Activated gamma-delta T cell treated with Interleukin-2 at 50 U/mL for 16 hours (primary cell): ENCODE measurements at regions not wholly inside any gene's neighbourhood (a gene's known extent, or its start where the extent isn't known, plus 50 kb on each side); places are given as distances from the start of the nearest gene placed in this dataset.
"Not testable (repeated sequence)": the region's sequence is repeated elsewhere in the genome, so short reads cannot be mapped to it uniquely, and the experiment has no call there.

ENCODE experiments used
- DNase-seq: peaks from one replicate; pipeline ENCODE4 v3.0.0-alpha.2; 2020

DNA sequence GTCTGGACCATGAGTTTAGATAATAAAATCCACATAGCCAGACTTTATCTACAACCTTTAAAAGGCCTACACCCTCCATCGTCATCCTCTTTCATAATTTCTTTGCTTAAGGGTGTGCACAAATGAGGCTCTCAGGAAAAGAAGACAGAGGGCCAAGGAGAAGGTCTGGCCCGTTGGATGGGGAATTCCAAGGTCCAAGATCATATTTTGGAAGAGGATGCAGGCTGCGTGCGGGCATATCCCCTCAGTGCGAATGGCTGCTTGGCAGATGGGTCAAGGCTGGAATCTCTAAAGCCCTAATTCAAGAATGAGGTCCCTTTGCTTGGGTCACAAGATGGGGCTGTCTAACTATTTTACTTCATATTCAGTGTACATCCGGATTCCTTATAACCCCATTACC lies 782.2 kb upstream of the NCAM2 start:
- no peak for DNase-seq

DNA sequence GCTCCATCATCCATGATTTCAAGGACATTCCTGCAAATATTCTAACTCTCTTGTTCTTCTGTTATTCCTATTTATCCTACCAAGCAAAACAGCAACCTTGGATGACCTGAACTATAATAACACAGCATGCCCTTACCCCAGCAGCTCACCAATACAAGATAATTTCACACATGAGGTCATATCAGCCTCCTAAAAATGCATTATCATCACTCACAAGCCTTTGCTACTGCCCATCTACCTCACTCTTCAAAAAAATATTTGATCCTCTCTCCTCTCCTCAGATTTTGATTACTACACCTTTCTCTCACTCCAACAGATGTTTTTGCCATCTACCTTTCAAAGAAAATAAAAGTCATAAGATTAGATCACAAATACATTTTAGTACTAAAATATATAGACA lies 777.6 kb upstream of the NCAM2 start:
- no peak for DNase-seq

DNA sequence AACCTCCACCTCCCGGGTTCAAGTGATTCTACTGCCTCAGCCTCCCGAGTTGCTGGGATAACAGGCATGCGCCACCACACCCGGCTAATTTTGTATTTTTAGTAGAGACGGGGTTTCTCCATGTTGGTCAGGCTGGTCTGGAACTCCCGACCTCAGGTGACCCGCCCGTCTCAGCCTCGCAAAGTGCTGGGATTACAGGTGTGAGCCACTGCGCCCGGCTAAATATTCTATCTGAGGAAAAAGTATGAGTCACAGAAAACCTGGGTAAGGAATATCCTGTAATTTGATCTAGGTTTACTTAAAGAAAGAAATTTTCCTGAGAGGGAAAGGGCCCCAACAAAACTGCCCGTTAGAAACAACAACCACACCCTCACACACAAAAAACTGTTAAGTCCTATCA lies 776.2 kb upstream of the NCAM2 start:
- not testable (repeated sequence) for DNase-seq

DNA sequence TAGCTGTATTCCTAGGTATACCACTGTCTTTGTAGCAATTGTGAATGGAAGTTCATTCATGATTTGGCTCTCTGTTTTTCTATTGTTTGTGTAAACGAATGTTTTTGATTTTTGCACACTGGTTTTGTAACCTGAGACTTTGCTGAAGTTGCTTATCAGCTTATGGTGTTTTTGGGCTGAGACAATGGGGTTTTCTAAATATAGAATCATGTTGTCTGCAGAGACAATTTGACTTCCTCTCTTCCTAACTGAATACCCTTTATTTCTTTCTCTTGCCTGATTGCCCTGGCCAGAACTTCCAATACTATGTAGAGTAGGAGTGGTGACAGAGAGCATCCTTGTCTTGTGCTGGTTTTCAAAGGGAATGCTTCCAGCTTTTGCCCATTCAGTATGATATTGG lies 761.6 kb upstream of the NCAM2 start:
- DNase-seq = not testable (repeated sequence)

DNA sequence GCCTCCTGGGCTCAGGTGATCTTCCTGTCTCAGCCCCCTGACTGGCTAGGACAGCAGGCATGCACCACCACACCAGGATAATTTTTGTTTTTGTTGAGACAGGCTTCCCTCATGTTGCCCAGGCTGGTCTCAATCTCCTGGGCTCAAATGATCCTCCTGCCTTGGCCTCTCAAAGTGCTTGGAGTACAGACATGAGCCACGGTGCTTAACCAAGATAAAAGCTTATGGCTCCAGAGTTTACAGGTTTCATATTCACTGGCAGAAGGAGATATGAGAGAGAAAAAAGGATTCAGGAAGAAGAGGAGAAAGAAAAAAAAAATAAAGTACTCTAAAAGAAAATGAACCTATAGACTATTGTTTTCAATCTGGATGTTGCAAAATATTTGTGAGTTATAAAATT lies 748.8 kb upstream of the NCAM2 start:
- DNase-seq = no peak

DNA sequence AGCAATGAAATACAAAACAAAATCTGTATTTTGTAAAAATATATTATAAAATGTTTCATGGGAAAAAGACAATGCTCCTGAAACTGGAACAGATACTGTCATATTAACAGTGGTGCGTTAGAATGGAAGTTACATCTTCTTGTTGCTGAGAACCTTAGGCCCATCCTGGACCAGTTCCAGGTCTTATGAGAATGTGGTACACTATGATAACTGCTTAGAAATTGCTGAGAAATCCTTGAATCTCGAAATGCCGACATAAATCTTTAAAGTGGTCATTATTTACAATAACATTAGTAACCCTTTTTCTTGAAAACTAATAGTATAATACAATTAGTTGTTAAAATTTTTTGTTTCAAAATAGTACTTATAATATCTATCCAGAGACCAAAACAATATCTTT lies 747.9 kb upstream of the NCAM2 start:
- no peak for DNase-seq

DNA sequence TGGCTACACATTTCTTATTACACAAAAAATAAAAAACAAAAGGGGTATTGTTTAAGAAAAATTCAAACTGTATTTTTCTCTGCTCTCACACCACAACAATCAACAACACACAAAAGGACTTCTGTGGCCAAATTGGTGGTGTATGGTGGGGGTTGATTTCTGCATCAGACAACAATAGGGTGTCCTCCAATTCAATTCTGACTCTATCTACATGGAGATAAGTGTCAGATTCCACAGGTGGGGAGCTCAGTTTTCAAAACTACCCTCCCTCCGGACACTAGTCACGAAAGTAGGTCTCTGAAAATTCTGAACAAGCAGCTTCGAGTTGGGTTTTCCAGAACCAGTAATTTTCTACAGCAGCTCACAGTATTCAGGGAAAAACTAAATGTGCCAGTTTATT lies 744.9 kb upstream of the NCAM2 start:
- DNase-seq = no peak

DNA sequence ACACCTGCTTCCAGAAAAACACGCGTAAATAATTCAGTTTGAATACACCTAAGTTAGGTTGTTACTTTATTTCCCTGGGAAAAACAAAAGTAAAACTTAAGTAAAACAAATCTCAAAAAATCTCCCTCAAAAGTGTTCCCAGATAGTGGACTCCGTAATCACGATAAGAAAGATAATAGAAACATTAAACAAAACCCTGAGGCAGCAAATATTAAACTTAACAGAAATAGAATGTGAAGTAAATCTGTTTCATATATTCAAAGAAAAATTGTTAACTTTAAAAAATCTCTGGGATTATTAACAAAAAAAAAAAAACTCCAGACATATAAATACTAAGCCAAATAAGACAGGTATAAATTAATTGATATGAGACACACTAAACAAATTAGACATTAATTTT lies 743.2 kb upstream of the NCAM2 start:
- no peak for DNase-seq

DNA sequence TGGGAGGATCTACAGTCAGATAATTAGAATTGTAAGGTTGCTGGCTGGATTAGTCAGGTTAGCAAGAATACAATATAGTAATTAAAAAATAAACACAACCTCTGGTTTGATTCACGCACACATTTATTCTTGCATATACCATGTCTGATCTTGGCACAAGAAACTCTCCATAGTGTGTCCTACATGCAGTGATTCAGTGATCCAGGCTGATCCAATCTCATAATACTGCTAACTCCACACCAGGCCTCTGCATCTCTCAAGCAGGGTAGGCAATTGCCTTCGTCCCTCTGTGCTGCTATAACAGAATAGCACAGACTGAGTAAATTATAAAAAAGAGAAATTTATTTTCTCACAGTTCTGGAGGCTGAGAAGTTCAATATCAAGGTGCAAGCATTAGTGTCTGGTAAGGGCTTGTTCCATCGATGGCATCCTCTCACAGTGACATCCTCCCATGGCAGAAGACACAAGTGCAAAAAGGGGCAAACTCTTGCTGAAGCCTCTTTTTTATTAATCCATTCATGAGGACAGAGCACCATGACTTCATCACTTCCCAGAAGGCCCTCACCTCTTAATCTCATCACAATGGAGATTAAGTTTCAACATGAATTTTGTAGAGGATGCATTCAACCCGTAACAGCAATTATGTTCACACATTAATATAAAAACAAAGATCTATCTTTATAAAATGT lies 741.0 kb upstream of the NCAM2 start:
- no peak for DNase-seq

DNA sequence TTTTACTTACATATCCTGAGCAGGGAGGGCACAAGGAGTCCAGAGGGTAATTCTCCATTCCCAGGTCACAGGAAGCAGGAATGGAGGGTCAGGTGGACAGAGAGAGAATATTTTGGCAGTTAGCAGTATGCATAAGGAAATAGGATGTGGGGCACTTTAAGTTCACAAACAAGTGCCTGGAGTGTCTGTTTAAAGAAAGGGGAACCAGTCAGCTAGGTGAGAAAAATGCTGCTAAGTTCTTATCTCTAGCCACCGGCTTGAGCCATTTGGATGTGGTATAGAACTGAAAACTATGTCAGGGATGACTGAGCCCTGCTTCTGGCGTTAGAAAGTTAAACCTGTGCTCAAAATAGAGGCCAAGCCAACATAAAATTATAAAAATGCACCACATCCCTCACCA lies 739.7 kb upstream of the NCAM2 start:
- no peak for DNase-seq

DNA sequence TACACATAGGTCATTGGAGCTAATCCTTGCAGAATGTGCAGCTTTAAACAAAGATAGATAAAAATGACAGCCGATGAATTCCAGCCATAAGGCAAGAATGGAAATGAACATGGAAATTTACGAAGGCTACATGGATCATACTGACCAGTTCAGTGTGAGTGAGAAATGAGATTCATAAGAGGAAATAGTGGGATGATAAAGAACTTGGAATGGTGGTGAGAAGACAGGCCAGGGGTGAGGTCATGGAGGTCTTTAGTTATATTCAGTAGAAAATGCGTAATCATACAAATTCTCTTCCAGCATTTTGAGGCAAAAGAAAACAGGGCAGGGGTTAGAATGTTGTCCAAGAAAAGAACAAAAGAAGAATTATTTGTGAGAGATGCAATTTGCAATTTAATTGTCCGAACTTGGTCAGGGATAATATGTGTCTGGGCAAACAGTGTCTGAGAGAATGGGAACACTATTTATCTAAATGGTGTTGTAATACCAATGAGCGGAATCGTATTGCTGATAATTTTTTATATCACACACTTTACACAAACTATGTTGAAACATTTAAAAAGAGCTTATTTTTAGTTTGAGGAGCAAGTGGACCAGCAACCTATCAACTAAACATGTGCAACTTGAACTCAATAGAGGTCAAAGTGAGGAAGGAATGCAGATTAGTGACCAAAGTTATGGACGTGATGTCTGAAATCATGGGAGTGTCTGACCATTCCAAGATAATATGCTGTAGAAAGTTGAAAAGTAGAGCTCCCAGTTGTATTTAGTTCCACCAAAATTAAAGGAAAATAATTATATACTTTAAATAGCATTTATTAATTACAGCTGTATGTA lies 739.0 kb upstream of the NCAM2 start:
- DNase-seq = no peak

DNA sequence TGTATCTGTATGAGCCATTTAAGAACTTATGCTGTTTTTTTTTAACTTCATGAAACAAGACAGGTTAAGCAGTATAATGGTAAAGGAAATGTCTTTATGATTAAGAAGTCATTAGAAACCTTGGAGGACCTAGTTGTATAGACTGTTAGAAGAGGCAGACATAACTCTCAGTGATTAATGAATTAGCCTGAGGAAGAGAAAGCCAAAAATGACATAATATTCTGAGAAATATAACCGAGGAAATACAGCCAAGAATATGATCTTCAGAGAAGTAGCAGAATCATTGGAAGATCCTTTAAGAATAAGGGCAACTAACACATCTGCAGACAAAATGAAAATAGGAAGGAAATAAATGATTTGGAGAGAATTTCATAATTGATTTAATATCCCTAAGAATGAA lies 738.1 kb upstream of the NCAM2 start:
- no peak for DNase-seq

DNA sequence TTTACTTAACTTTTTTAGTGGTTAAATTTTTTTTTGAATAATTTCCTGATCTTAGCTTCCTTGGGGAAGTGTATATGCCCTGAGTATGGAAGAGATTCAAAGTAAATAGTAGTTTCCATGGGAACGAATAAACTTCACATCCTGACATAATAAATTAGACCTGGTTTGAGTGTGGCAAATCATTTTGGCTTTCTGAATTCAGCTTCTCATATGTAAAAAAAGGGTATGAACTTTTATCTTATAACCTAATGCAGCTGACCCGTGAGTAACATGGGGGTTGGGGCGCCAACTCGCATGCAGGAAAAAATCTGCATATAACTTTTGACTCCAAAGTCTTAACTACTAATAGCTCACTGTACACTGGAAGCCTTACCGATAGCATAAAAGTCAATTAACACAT lies 736.8 kb upstream of the NCAM2 start:
- no peak for DNase-seq

DNA sequence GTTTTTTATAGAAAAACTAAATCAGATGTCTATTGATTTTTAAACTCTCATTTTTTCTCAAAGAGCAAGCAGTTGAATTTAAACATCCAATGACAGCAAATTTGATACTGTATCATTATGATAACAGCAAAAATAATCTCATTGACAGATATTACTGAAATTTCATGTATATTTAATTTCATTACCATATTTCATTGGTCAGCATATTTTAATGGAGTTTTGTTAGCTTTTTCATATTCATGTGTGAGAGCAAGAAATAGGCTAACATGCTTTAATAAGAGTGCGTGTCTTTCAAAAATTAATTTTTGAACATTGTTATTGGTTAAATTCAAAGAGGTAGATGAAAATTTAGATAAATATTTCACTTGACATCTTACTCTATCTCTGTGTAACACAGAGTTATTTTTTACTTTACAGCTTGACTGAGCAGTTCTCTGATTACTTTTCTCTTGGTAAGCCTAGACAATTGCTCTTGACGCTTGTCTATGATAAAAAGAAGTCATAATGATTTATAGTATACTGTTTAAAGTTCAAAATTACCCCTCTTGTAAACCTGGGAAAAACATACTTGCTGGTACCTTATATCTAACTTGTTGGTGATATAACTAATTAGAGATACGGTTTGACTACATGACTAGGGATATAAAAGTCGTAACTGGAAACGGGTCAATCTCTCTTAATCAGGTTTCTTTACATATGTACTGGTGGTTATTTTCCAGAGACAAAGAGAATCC lies 732.3 kb upstream of the NCAM2 start:
- DNase-seq = no peak

DNA sequence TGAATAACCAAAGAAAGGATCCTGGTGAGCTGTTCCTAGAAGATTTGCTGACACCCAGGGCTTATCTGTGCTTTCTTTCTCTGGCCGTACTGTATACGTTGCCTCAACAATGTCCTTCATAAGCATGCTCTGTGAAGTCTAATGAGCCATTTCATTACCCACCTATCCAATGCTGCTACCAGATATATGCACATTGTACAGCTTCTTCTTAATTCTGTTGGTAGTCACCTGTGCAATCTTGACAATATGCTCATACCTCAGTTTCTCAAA lies 731.8 kb upstream of the NCAM2 start:
- DNase-seq = no peak

DNA sequence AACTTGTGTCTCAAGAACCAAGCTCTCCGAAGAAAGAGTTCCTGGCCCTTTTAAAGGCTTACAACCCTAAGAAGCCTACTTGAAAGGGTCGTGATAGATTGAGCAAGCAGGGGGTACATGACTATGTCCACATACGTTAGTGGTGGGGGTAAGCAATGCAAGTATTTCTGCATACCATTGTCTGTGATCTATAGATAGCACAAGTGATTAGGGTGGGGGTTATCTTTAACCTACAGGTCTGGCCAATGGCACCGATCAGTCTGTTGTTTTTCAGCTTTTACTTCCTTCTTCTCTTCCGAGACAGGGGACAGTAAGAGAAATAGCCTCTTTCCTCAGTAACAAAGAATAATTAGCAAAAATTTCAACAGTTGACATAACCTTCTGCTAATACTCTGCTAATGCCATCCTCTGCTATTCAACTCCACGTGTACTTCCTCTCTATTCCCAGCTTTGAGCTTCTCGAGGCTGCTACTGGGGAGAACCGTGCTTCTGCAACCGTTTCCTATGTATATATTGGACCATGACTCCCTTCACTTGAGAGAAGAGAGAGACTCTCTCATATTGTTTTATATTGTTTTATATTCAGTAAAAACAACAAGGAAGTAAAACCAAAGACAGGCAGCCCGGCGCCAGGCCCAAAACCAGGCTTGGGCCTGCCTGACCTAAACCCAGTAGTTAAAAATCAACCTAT lies 727.7 kb upstream of the NCAM2 start:
- no peak for DNase-seq

DNA sequence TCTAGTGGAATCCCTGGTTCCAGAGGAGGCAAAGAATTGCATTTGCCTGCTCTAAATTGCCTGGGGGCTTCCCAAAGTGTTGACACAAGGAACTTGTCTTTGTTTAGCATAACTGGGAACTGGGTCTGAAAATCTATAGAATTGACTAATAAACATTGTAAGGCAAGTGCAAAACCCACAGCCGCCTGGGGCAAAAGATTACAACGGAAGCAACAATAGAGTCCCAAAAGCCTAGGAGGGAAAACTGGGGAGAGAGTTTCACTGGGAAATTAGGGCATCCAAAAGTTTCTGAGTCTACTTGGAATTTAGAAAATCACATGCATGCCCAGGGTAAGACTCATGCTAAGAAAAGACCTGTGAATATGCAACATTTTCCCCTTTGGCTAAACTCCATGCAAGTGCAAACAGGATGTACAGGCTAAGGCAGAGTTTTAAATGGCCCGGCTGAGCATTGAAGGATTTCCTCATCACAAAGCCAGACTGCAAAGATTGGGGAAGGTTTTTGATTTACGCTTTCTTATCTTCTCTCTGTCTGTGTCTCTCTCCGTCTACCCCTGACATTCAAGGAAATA lies 725.3 kb upstream of the NCAM2 start:
- DNase-seq = no peak

DNA sequence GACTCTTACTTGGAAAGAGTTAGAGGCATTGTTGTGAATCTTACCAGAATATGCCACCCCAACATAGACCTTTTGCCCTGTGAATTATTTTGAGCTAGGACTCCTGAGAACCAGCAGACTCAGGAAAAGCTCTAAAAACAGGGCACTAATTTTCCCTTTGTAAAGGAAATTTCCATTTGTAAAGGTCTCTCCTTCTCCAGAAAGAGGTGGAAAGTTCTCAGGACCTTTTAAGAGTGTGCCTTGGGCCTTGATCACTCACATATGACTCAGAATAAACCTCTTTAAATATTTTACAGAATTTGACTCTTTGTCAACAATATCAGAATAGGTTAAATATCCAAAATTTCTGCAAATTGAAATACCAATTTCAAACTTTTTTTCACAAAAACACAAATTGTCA lies 721.8 kb upstream of the NCAM2 start:
- DNase-seq = no peak

DNA sequence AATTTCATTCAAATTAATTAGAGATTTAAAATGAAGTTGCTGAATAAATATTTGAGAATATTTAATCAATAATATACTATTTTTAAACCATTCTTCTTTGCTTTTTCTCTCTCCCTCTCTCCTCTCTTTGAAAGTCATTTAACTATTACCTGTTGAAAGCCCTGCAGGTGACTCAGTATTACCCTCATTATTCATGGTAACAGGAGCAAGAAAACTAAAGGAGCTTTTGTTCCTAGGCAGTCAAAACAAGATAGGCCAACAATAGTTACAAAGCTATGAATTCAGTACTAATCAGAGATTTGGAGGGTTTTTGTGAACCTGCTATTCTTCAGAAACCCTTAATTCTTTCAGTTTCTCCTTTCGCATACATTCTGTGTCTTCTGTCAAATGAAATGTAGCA lies 721.3 kb upstream of the NCAM2 start:
- DNase-seq = no peak

DNA sequence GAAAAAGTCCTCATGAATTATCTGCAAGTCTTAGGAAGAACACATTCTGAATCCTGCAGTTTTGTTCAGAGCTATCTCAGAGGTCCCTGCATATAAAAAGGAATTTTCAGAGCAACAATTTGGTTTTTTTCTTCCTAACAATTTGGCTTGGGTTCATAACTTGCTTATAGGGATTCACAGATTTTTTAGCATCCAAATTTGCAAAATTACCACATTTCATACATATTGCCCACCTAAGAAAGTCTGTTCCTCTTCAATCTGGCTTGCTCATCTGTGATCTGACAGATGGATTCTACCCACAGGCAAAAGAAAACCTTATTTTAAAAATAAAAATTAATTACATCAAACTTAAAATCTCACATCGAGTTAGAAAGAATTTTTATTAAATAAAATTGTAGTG lies 714.4 kb upstream of the NCAM2 start:
- DNase-seq = no peak

DNA sequence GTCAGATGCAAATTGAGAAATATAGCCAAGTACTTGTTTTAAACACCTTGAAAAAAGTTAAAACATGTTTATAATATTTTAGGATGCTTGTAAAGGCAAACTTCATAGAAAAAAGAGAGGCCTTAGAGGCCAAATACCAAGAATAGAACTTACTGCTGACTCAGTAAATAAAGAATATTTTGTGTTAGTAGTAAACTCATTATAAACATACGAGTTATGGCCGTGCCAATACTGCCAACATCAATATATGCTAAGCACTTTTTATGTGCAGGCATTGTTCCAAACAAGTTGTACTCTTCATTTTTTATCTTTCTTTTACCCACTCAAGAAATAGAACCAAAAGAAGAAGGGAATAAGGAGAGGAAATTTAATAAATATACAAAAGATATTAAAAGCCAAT lies 705.9 kb upstream of the NCAM2 start:
- no peak for DNase-seq

DNA sequence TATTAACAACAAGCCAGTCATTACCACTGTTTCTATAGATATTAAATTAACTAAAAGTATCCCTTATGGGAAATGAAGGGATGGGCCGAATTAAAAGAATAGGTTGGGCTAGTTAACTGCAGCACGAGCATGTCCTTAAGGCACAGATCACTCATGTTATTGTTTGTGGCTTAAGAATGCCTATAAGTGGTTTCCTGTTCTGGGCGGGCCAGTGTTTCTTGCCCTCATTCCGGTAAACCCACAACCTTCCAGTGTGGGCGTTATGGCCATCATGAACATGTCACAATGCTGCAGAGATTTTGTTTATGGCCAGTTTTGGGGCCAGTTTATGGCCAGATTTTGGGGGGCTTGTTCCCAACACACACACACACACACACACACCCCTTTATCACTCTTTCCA lies 705.4 kb upstream of the NCAM2 start:
- not testable (repeated sequence) for DNase-seq

DNA sequence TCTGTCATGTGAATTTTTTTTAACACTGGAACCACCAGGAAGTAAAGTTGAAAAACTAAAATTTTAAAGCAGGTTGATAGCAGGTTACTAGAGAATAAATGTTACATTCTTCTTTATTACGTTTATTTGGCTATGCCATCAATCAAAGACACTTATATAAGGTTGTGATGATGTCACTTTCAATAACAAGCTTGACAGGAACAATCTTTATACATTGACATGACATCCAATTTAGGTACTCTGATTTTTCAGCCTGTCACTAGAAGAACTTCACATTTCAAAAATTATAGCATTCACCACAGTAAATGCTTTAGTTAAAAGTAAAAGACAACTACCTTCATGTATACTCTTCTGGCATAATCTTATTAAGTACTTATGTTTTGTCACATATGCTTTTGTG lies 696.8 kb upstream of the NCAM2 start:
- no peak for DNase-seq
